Endothelial cell of umbilical vein (primary cell): ENCODE measurements at regions not wholly inside any gene's neighbourhood (a gene's known extent, or its start where the extent isn't known, plus 50 kb on each side); places are given as distances from the start of the nearest gene placed in this dataset.

Source experiments
- BruUV-seq: library from RNA; stranded (reverse); fragments of 400-500 nt; replicated peaks from 2 replicates; lab custom pipeline; 2021; lab: Mats Ljungman, UMichigan
- CTCF ChIA-PET: fragments of 300-600, 350-600 bp; sonication (Branson Sonifier 250); formaldehyde crosslinking; loops from one replicate; lab custom pipeline; 2021; ENCODE audit warnings: antibody characterized with exemption, inconsistent platforms; lab: Charles Lee
- POLR2A ChIA-PET: fragments of 300-600, 350-600 bp; sonication (Branson Sonifier 250); formaldehyde crosslinking; loops from one replicate; lab custom pipeline; 2021; ENCODE audit warnings: antibody characterized with exemption, inconsistent platforms; lab: Charles Lee
- DNase-seq: peaks from one replicate; pipeline ENCODE4 v3.0.0-alpha.2; 2011; ENCODE audit warnings: low read depth, low spot score
- FAIRE-seq: peaks from 2 replicates; lab custom pipeline; 2011; peaks lifted over from hg19 to GRCh38; lab: Jason Lieb, UNC
- H2AFZ ChIP-seq: 2 replicates; pipeline ENCODE4 v1.6.0; 2012; ENCODE audit warnings: low read depth, low read length, control low read depth, inconsistent platforms
- H3K27ac ChIP-seq: 2 replicates; pipeline ENCODE4 v1.5.1; 2011; ENCODE audit warnings: low read depth, mild to moderate bottlenecking, control low read depth, low read length, moderate library complexity; ENCODE audit not compliant: insufficient read depth
- H3K27me3 ChIP-seq, 2 experiments: 2 replicates each; pipeline versions ENCODE4 v1.6.0 to v1.6.1; 2011; ENCODE audit warnings: low read length in 2 of 2, mixed read lengths in 1 of 2; ENCODE audit not compliant: control insufficient read depth in 2 of 2, insufficient read depth in 2 of 2
- H3K36me3 ChIP-seq, 2 experiments: 2 replicates in 1 of 2; 3 replicates in 1 of 2; pipeline ENCODE4 v1.5.1; 2011; ENCODE audit warnings: low read length in 2 of 2, mild to moderate bottlenecking in 1 of 2, moderate library complexity in 1 of 2; ENCODE audit not compliant: control insufficient read depth in 2 of 2, insufficient read depth in 2 of 2; ENCODE audit errors: extremely low read depth in 1 of 2
- H3K4me1 ChIP-seq: 3 replicates; pipeline ENCODE4 v1.5.1; 2011; ENCODE audit warnings: mild to moderate bottlenecking, low read length; ENCODE audit not compliant: control insufficient read depth, insufficient read depth; ENCODE audit errors: extremely low read depth
- H3K4me2 ChIP-seq: 2 replicates; pipeline ENCODE4 v1.6.1; 2011; ENCODE audit warnings: low read length, control low read depth, mixed read lengths; ENCODE audit not compliant: insufficient read depth
- H3K4me3 ChIP-seq, 3 experiments: fragments of 200-600 bp in 1 of 3; sonication (generic), shearing (Covaris generic) in 1 of 3; replicated peaks in 1 of 3; 2 replicates each; pipeline ENCODE4 v1.5.1; 2011 to 2016; ENCODE audit warnings: control low read depth in 3 of 3, low read length in 3 of 3, mild to moderate bottlenecking in 2 of 3, inconsistent platforms in 1 of 3, low read depth in 1 of 3, moderate library complexity in 1 of 3; ENCODE audit not compliant: insufficient read depth in 1 of 3
- H3K79me2 ChIP-seq: 2 replicates; pipeline ENCODE4 v1.6.0; 2012; ENCODE audit warnings: low read length, inconsistent platforms; ENCODE audit not compliant: control insufficient read depth, insufficient read depth
- H3K9ac ChIP-seq: replicated peaks from 2 replicates; pipeline ENCODE3; 2011; ENCODE audit warnings: low read length, control low read depth; ENCODE audit not compliant: insufficient read depth; ENCODE audit errors: extremely low read depth
- H3K9me1 ChIP-seq: replicated peaks from 3 replicates; pipeline ENCODE4 v1.6.0; 2011; ENCODE audit warnings: mild to moderate bottlenecking, low read length; ENCODE audit not compliant: control insufficient read depth, insufficient read depth; ENCODE audit errors: extremely low read depth
- H3K9me3 ChIP-seq: replicated peaks from 2 replicates; pipeline ENCODE4 v1.5.1; 2012; ENCODE audit warnings: low read length, inconsistent platforms; ENCODE audit not compliant: control insufficient read depth, insufficient read depth
- H4K20me1 ChIP-seq: replicated peaks from 2 replicates; pipeline ENCODE3; 2011; ENCODE audit warnings: mild to moderate bottlenecking, low read length; ENCODE audit not compliant: control insufficient read depth, insufficient read depth; ENCODE audit errors: extremely low read depth
- EZH2 ChIP-seq: IDR thresholded peaks from 2 replicates; pipeline ENCODE4 v1.6.1; 2012; ENCODE audit warnings: borderline replicate concordance, low read depth, mild to moderate bottlenecking, moderate library complexity, low read length, inconsistent platforms; ENCODE audit not compliant: severe bottlenecking
- FOS ChIP-seq: IDR thresholded peaks from 2 replicates; pipeline ENCODE4 v1.6.1; 2011; ENCODE audit warnings: mild to moderate bottlenecking, low read length, moderate library complexity, borderline replicate concordance; ENCODE audit not compliant: insufficient read depth
- GATA2 ChIP-seq: IDR thresholded peaks from 2 replicates; pipeline ENCODE4 v1.7.0; 2011; ENCODE audit warnings: low read depth, mild to moderate bottlenecking, moderate library complexity, mixed read lengths, low read length; ENCODE audit not compliant: insufficient read length, insufficient read depth
- JUN ChIP-seq: IDR thresholded peaks from 2 replicates; pipeline ENCODE4 v1.6.1; 2011; ENCODE audit warnings: borderline replicate concordance, low read depth; ENCODE audit not compliant: insufficient read length, insufficient read depth
- MYC ChIP-seq: IDR thresholded peaks from one replicate; pipeline ENCODE4 v1.6.1; 2011; ENCODE audit warnings: mild to moderate bottlenecking, low read depth, low read length
- POLR2A ChIP-seq: IDR thresholded peaks from 2 replicates; pipeline ENCODE4 v1.6.1; 2012; ENCODE audit warnings: low read depth, mild to moderate bottlenecking, control low read depth, low read length
- POLR2AphosphoS5 ChIP-seq: IDR thresholded peaks from 2 replicates; pipeline ENCODE4 v1.6.1; 2012; ENCODE audit warnings: low read depth, mild to moderate bottlenecking, control low read depth, low read length, moderate library complexity; ENCODE audit not compliant: insufficient read depth
- dilution Hi-C: fragments of 300-500 bp; cut with MboI; formaldehyde crosslinking; loops from one replicate; pipeline ENCODE4 v1.15.0; 2019; ENCODE audit warnings: low sequenced_read_pairs; ENCODE audit not compliant: extremely low pct_ligation_motif_present
- intact Hi-C: fragments of 100-400 bp; cut with micrococcal nuclease; formaldehyde crosslinking; loops from one replicate; pipeline ENCODE4 v1.10.0; 2022
- TF ChIP-seq, protein P1 (sequence below): IDR thresholded peaks from 2 replicates; pipeline ENCODE4 v1.6.1; 2011; ENCODE audit not compliant: insufficient read depth, insufficient read length
- TF ChIP-seq, protein P2 (sequence below), 2 donors: IDR thresholded peaks; 1 replicate in 1 of 2; 2 replicates in 1 of 2; pipeline ENCODE4 v1.5.1; 2011; ENCODE audit warnings: low read length in 2 of 2, mild to moderate bottlenecking in 2 of 2, moderate library complexity in 2 of 2, control low read depth in 1 of 2, inconsistent platforms in 1 of 2, low read depth in 1 of 2; ENCODE audit not compliant: insufficient read depth in 1 of 2; ENCODE audit errors: extremely low read depth in 1 of 2

DNA sequence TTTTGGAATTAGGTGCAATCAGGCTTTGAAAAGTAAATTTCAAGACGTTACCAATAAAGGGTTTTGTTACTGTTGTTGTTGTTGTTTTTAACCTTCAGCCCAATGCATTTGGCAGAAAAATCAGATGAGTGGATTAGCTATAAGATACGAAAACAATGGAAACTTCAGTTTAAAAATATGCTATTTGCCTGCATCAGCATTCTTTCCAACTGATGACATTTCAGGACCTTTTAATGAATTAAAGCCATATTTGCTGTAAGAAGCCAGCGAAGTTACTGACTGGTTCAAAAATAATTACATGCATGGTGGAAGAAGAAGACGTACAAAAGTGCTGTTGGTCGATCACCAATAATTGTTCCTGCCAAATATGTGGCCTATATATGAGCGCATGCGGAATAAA lies 639.3 kb upstream of the SOX11 start:
- BruUV-seq = no TSS peak
- peaks cover 2% of the 10 kb centered on the region for H3K9me3 ChIP-seq
- no peak overlapping the region for H3K9ac ChIP-seq
- H3K4me2 ChIP-seq = no peak overlapping the region
- no peaks in the 10 kb centered on the region for H3K36me3 ChIP-seq
- dilution Hi-C loops = no loop called here
- FAIRE-seq = no peak
- ChIA-PET POLR2A (no interaction called here), CTCF (no interaction called here)
- H3K9me1 ChIP-seq = no peaks in the 10 kb centered on the region
- no peaks in the 10 kb centered on the region for H3K27me3 ChIP-seq
- no peaks in the 10 kb centered on the region for H4K20me1 ChIP-seq
- no peak overlapping the region for H3K27ac ChIP-seq
- no peaks in the 10 kb centered on the region for H3K4me1 ChIP-seq
- no peak for DNase-seq
- H2AFZ ChIP-seq = no peak overlapping the region
- no peak for TF ChIP-seq POLR2AphosphoS5
- no peak for TF ChIP-seq POLR2A
- no peak for TF ChIP-seq EZH2
- TF ChIP-seq JUN = no peak
- TF ChIP-seq, protein P1, sequence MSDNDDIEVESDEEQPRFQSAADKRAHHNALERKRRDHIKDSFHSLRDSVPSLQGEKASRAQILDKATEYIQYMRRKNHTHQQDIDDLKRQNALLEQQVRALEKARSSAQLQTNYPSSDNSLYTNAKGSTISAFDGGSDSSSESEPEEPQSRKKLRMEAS = no peak
- no peak for TF ChIP-seq FOS
- TF ChIP-seq MYC = no peak
- TF ChIP-seq, protein P2, sequence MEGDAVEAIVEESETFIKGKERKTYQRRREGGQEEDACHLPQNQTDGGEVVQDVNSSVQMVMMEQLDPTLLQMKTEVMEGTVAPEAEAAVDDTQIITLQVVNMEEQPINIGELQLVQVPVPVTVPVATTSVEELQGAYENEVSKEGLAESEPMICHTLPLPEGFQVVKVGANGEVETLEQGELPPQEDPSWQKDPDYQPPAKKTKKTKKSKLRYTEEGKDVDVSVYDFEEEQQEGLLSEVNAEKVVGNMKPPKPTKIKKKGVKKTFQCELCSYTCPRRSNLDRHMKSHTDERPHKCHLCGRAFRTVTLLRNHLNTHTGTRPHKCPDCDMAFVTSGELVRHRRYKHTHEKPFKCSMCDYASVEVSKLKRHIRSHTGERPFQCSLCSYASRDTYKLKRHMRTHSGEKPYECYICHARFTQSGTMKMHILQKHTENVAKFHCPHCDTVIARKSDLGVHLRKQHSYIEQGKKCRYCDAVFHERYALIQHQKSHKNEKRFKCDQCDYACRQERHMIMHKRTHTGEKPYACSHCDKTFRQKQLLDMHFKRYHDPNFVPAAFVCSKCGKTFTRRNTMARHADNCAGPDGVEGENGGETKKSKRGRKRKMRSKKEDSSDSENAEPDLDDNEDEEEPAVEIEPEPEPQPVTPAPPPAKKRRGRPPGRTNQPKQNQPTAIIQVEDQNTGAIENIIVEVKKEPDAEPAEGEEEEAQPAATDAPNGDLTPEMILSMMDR (IDR thresholded peaks at IDR 0.05; ENCODE audit: extremely low read depth in 1 of 2, insufficient read depth in 1 of 2, low read depth in 1 of 2, low read length in 2 of 2) = no peak
- no peak for TF ChIP-seq GATA2
- H3K79me2 ChIP-seq = no peaks in the 10 kb centered on the region
- H3K4me3 ChIP-seq = no peak overlapping the region
- intact Hi-C loops = no loop called here
